ENCODE measurements at regions not wholly inside any gene's neighbourhood (a gene's known extent, or its start where the extent isn't known, plus 50 kb on each side); places are given as distances from the start of the nearest gene placed in this dataset.

DNA sequence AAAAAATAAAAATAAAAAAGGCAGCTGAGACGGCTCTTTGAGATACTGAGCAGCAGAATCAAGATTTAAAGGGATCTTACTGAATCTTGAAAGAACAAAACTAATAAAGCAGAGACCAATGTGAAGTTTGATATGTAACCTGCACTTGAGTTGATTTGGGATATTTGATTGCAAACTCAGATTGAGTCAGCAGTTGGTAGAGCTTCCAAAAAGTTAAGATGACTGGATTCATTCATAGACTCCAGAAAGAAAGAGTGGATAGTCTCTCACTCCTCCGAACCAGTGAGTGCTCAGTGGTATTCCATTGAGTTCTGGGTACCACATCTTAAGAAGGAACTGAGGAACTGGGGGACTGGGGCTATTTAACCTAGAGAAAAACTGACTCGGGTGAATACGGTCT lies 52.7 kb upstream of the TESK1 start:
- no peak for TF ChIP-seq POLR2AphosphoS5 (IDR thresholded peaks at IDR 0.05; ENCODE audit: low read depth)
- TF ChIP-seq, protein P1, sequence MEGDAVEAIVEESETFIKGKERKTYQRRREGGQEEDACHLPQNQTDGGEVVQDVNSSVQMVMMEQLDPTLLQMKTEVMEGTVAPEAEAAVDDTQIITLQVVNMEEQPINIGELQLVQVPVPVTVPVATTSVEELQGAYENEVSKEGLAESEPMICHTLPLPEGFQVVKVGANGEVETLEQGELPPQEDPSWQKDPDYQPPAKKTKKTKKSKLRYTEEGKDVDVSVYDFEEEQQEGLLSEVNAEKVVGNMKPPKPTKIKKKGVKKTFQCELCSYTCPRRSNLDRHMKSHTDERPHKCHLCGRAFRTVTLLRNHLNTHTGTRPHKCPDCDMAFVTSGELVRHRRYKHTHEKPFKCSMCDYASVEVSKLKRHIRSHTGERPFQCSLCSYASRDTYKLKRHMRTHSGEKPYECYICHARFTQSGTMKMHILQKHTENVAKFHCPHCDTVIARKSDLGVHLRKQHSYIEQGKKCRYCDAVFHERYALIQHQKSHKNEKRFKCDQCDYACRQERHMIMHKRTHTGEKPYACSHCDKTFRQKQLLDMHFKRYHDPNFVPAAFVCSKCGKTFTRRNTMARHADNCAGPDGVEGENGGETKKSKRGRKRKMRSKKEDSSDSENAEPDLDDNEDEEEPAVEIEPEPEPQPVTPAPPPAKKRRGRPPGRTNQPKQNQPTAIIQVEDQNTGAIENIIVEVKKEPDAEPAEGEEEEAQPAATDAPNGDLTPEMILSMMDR (IDR thresholded peaks at IDR 0.05; ENCODE audit: insufficient read depth, low read length): no peak
- no peak for TF ChIP-seq GABPA (IDR thresholded peaks at IDR 0.05; ENCODE audit: low read depth)
